H9 (cell line): ENCODE measurements at regions not wholly inside any gene's neighbourhood (a gene's known extent, or its start where the extent isn't known, plus 50 kb on each side); places are given as distances from the start of the nearest gene placed in this dataset.

Experiments
- DNase-seq: peaks from one replicate; pipeline ENCODE4 v3.0.0-alpha.2; 2017
- H2AFZ ChIP-seq: one replicate; pipeline ENCODE4 v1.6.1; 2013; ENCODE audit warnings: mild to moderate bottlenecking, low read length, control low read depth, moderate library complexity
- H2AK5ac ChIP-seq: 2 replicates; pipeline ENCODE4 v1.6.1; 2013; ENCODE audit warnings: low read length, control low read depth, mixed read lengths; ENCODE audit not compliant: insufficient read length
- H2BK120ac ChIP-seq: one replicate; pipeline ENCODE4 v1.6.1; 2013; ENCODE audit warnings: low read depth, mild to moderate bottlenecking, low read length, control low read depth, inconsistent platforms; ENCODE audit not compliant: poor library complexity, severe bottlenecking
- H2BK12ac ChIP-seq: 2 replicates; pipeline ENCODE4 v1.6.1; 2013; ENCODE audit warnings: low read length, control low read depth, mixed read lengths, low read depth; ENCODE audit not compliant: insufficient read length
- H2BK15ac ChIP-seq: 2 replicates; pipeline ENCODE4 v1.6.1; 2013; ENCODE audit warnings: low read depth, low read length, control low read depth
- H2BK20ac ChIP-seq: one replicate; pipeline ENCODE4 v1.6.1; 2013; ENCODE audit warnings: low read depth, mild to moderate bottlenecking, low read length, control low read depth, inconsistent platforms; ENCODE audit not compliant: poor library complexity, severe bottlenecking
- H2BK5ac ChIP-seq: 2 replicates; pipeline ENCODE4 v1.6.1; 2013; ENCODE audit warnings: low read length, control low read depth, mixed read lengths; ENCODE audit not compliant: insufficient read length
- H3K14ac ChIP-seq: 2 replicates; pipeline ENCODE4 v1.6.1; 2013; ENCODE audit warnings: low read length, control low read depth; ENCODE audit not compliant: insufficient read depth
- H3K18ac ChIP-seq: 2 replicates; pipeline ENCODE4 v1.6.1; 2013; ENCODE audit warnings: low read depth, mild to moderate bottlenecking, mixed read lengths, low read length, control low read depth; ENCODE audit not compliant: insufficient read length
- H3K23ac ChIP-seq: 2 replicates; pipeline ENCODE4 v1.6.1; 2013; ENCODE audit warnings: low read length, control low read depth, mixed read lengths, low read depth; ENCODE audit not compliant: insufficient read length
- H3K23me2 ChIP-seq: 2 replicates; pipeline ENCODE4 v1.6.1; 2013; ENCODE audit warnings: low read depth, mild to moderate bottlenecking, mixed read lengths, low read length, control low read depth; ENCODE audit not compliant: insufficient read length, poor library complexity, severe bottlenecking
- H3K27ac ChIP-seq: 2 replicates; pipeline ENCODE4 v1.5.1; 2013; ENCODE audit warnings: low read length, control low read depth, mixed read lengths, low read depth; ENCODE audit not compliant: insufficient read length
- H3K27me3 ChIP-seq: 2 replicates; pipeline ENCODE4 v1.6.1; 2013; ENCODE audit warnings: low read length, control low read depth, inconsistent platforms; ENCODE audit not compliant: insufficient read depth
- H3K4ac ChIP-seq: 2 replicates; pipeline ENCODE4 v1.6.1; 2013; ENCODE audit warnings: low read depth, mild to moderate bottlenecking, control low read depth, inconsistent platforms, low read length, moderate library complexity
- H3K4me1 ChIP-seq: 2 replicates; pipeline ENCODE4 v1.6.1; 2013; ENCODE audit warnings: low read length, control low read depth, inconsistent platforms; ENCODE audit not compliant: insufficient read depth
- H3K4me2 ChIP-seq: 2 replicates; pipeline ENCODE4 v1.6.1; 2013; ENCODE audit warnings: low read length, control low read depth, mixed read lengths; ENCODE audit not compliant: insufficient read length, insufficient read depth
- H3K56ac ChIP-seq: 2 replicates; pipeline ENCODE4 v1.6.1; 2013; ENCODE audit warnings: low read depth, mild to moderate bottlenecking, mixed read lengths, low read length, control low read depth; ENCODE audit not compliant: insufficient read length
- H3K79me1 ChIP-seq: 2 replicates; pipeline ENCODE4 v1.6.1; 2013; ENCODE audit warnings: low read depth, mild to moderate bottlenecking, moderate library complexity, low read length, control low read depth, inconsistent platforms; ENCODE audit not compliant: insufficient read depth, poor library complexity, severe bottlenecking
- H3K79me2 ChIP-seq: 2 replicates; pipeline ENCODE4 v1.6.1; 2013; ENCODE audit warnings: low read length, control low read depth, inconsistent platforms; ENCODE audit not compliant: insufficient read depth
- H3K9ac ChIP-seq: 2 replicates; pipeline ENCODE4 v1.6.1; 2013; ENCODE audit warnings: low read length, control low read depth, mixed read lengths; ENCODE audit not compliant: insufficient read length; ENCODE audit errors: extremely low read depth
- H3K9me3 ChIP-seq: one replicate; pipeline ENCODE4 v1.6.1; 2013; ENCODE audit warnings: low read depth, low read length, inconsistent platforms; ENCODE audit not compliant: control insufficient read depth
- H3T11ph ChIP-seq: one replicate; pipeline ENCODE4 v1.6.1; 2013; ENCODE audit warnings: mild to moderate bottlenecking, low read length, control low read depth, inconsistent platforms
- H4K20me1 ChIP-seq: one replicate; pipeline ENCODE4 v1.6.1; 2013; ENCODE audit not compliant: control insufficient read depth, insufficient read length, insufficient read depth
- H4K5ac ChIP-seq: 2 replicates; pipeline ENCODE4 v1.6.1; 2013; ENCODE audit warnings: low read depth, mild to moderate bottlenecking, mixed read lengths, low read length, control low read depth; ENCODE audit not compliant: insufficient read length
- H4K8ac ChIP-seq: replicated peaks from 2 replicates; pipeline ENCODE4 v1.6.1; 2013; ENCODE audit warnings: low read length, control low read depth, mixed read lengths, low read depth; ENCODE audit not compliant: insufficient read length
- H4K91ac ChIP-seq: 2 replicates; pipeline ENCODE4 v1.6.1; 2013; ENCODE audit warnings: low read depth, mild to moderate bottlenecking, moderate library complexity, mixed read lengths, low read length, control low read depth; ENCODE audit not compliant: insufficient read length
- H3K27ac Mint-ChIP-seq, 3 experiments: 2 replicates in 2 of 3; 3 replicates in 1 of 3; pipeline ENCODE4 v1.8.0; 2020 to 2021; ENCODE audit warnings: mixed read lengths in 3 of 3, mild to moderate bottlenecking in 1 of 3, moderate library complexity in 1 of 3
- H3K27me3 Mint-ChIP-seq: 2 replicates; pipeline ENCODE4 v1.8.0; 2021; ENCODE audit warnings: low read depth, mild to moderate bottlenecking, moderate library complexity, mixed read lengths
- H3K36me3 Mint-ChIP-seq, 3 experiments: 2 replicates in 2 of 3; 3 replicates in 1 of 3; pipeline ENCODE4 v1.8.0; 2020 to 2021; ENCODE audit warnings: low read depth in 3 of 3, mixed read lengths in 3 of 3; ENCODE audit not compliant: insufficient read depth in 1 of 3
- H3K4me1 Mint-ChIP-seq, 2 experiments: 2 replicates each; pipeline ENCODE4 v1.8.0; 2020; ENCODE audit warnings: mixed read lengths in 2 of 2
- H3K4me3 Mint-ChIP-seq, 2 experiments: 2 replicates in 1 of 2; 3 replicates in 1 of 2; pipeline ENCODE4 v1.8.0; 2020 to 2021; ENCODE audit warnings: mild to moderate bottlenecking in 2 of 2, mixed read lengths in 2 of 2, moderate library complexity in 1 of 2
- H3K9me3 Mint-ChIP-seq, 2 experiments: 2 replicates in 1 of 2; 3 replicates in 1 of 2; pipeline ENCODE4 v1.8.0; 2020; ENCODE audit warnings: mild to moderate bottlenecking in 2 of 2, mixed read lengths in 2 of 2, moderate library complexity in 1 of 2
- CTCF ChIP-seq: fragments of 200-600 bp; sonication (generic); conservative IDR thresholded peaks from 3 replicates; pipeline ENCODE4 v1.8.0; 2021; ENCODE audit warnings: antibody characterized with exemption, mild to moderate bottlenecking
- WGBS: extraction: QIAGEN DNeasy Blood & Tissue Kit; methylation state at CpG from one replicate; pipeline ENCODE4 v1.1.7; 2013; ENCODE audit warnings: missing lambda C conversion rate, low lambda C conversion rate, mixed read lengths; ENCODE audit not compliant: insufficient read length; ENCODE audit errors: extremely low coverage; 5-methylcytosine and 5-hydroxymethylcytosine counted together

DNA sequence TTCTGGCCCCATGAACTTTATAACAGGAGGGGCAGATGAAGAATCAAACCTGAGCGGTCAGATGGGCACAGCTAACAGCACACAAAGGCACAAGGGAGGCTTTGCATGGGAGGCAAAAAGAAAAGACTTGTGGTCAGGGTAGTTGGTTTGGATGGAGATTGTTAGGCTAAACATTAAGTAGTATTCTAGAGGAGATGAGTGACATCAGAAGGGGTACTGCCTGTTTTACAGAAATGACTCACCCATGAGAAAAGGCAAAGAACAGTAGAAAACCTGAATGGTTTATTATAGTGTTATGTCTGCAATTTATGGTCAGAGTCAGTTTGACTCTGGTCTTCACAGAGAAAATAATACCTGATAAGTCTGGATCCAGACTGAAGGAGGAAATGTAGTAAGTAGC lies 129.8 kb upstream of the KIRREL3 start:
- Histone ChIP-seq H3K23ac (no peak overlapping the region), H3K9ac (no peak overlapping the region), H3K14ac (no peak overlapping the region), H2BK5ac (no peak overlapping the region), H2BK120ac (no peak overlapping the region), H3K27ac (no peak overlapping the region), H3K4ac (no peak overlapping the region), H3K79me2 (no peaks in the 10 kb centered on the region), H2AK5ac (no peak overlapping the region), H2BK15ac (no peak overlapping the region), H3K79me1 (no peaks in the 10 kb centered on the region), H3K4me2 (no peak overlapping the region), H4K91ac (no peak overlapping the region), H4K20me1 (no peaks in the 10 kb centered on the region), H3K4me1 (peaks cover 4% of the 10 kb centered on the region; the same call in 1 of the 2 replicates), H3K18ac (no peak overlapping the region), H2AFZ (no peak overlapping the region), H3T11ph (no peak overlapping the region), H3K56ac (no peak overlapping the region), H2BK20ac (no peak overlapping the region), H3K23me2 (no peaks in the 10 kb centered on the region), H2BK12ac (no peak overlapping the region), H3K27me3 (no peaks in the 10 kb centered on the region), H3K9me3 (no peaks in the 10 kb centered on the region), H4K5ac (no peak overlapping the region), H4K8ac (no peak overlapping the region)
- no peak for DNase-seq
- WGBS, result no CpG with 5 or more reads among the region's 1 CpG
- peaks cover 12 to 16% of the 10 kb centered on the region in 2 experiments for H3K4me1 Mint-ChIP-seq
- no peaks in the 10 kb centered on the region for H3K27me3 Mint-ChIP-seq
- H3K4me3 Mint-ChIP-seq, result no peak overlapping the region
- H3K36me3 Mint-ChIP-seq, result peaks cover 0 to 2% (median 0%) of the 10 kb centered on the region in 3 experiments; a peak in 1 of 7 replicates
- TF ChIP-seq CTCF, result no peak
- peaks cover 0 to 8% of the 10 kb centered on the region in 2 experiments; a peak in 3 of 5 replicates for H3K9me3 Mint-ChIP-seq
- no peak overlapping the region; a peak in 1 of 7 replicates for H3K27ac Mint-ChIP-seq
